ENCODE measurements at regions not wholly inside any gene's neighbourhood (a gene's known extent, or its start where the extent isn't known, plus 50 kb on each side); places are given as distances from the start of the nearest gene placed in this dataset.

- peaks cover 28% of the 10 kb centered on the region for H3K9me3 Mint-ChIP-seq
- H3K36me3 Mint-ChIP-seq (ENCODE audit: low read depth): no peaks in the 10 kb centered on the region; the same call in 1 of the 2 replicates
- TF ChIP-seq, protein P1, sequence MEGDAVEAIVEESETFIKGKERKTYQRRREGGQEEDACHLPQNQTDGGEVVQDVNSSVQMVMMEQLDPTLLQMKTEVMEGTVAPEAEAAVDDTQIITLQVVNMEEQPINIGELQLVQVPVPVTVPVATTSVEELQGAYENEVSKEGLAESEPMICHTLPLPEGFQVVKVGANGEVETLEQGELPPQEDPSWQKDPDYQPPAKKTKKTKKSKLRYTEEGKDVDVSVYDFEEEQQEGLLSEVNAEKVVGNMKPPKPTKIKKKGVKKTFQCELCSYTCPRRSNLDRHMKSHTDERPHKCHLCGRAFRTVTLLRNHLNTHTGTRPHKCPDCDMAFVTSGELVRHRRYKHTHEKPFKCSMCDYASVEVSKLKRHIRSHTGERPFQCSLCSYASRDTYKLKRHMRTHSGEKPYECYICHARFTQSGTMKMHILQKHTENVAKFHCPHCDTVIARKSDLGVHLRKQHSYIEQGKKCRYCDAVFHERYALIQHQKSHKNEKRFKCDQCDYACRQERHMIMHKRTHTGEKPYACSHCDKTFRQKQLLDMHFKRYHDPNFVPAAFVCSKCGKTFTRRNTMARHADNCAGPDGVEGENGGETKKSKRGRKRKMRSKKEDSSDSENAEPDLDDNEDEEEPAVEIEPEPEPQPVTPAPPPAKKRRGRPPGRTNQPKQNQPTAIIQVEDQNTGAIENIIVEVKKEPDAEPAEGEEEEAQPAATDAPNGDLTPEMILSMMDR (IDR thresholded peaks at IDR 0.05): no peak
- H3K27ac Mint-ChIP-seq: no peak overlapping the region
- H3K27me3 Mint-ChIP-seq (ENCODE audit: insufficient read depth): no peaks in the 10 kb centered on the region
- H3K4me3 Mint-ChIP-seq: no peak overlapping the region
- no peaks in the 10 kb centered on the region for H3K4me1 Mint-ChIP-seq (ENCODE audit: low read depth)
- DNase-seq: no peak
These were observed 683.2 kb upstream of the BRINP3 start for GRCh38 chr1:191160837-191161236.

DNA sequence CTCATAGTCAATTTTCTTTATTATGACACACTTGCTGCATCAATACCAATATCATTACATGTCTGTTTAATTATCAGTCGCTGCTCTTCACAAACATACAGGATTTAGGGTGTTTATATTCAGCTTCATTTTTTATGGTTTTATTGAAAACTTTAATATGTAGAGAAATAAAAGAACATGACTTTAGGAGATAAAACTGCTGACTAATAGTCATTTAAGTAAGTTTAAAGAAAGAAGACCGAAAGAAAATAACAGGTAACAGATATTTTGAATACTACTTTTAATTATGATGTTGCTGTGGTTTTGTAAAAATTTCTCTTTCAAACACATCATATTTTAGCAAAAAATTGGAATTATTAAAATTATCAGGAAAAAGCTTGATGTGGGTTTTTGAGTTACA, 685.1 kb upstream of the BRINP3 start:
- DNase-seq: no peak
- no peaks in the 10 kb centered on the region; the same call in 1 of the 2 replicates for H3K36me3 Mint-ChIP-seq (ENCODE audit: low read depth)
- TF ChIP-seq, protein P1 (IDR thresholded peaks at IDR 0.05): no peak
- H3K27me3 Mint-ChIP-seq (ENCODE audit: insufficient read depth): no peaks in the 10 kb centered on the region
- H3K4me3 Mint-ChIP-seq: no peak overlapping the region
- peaks cover 18% of the 10 kb centered on the region for H3K9me3 Mint-ChIP-seq
- H3K4me1 Mint-ChIP-seq (ENCODE audit: low read depth): no peaks in the 10 kb centered on the region
- H3K27ac Mint-ChIP-seq: no peak overlapping the region

DNA sequence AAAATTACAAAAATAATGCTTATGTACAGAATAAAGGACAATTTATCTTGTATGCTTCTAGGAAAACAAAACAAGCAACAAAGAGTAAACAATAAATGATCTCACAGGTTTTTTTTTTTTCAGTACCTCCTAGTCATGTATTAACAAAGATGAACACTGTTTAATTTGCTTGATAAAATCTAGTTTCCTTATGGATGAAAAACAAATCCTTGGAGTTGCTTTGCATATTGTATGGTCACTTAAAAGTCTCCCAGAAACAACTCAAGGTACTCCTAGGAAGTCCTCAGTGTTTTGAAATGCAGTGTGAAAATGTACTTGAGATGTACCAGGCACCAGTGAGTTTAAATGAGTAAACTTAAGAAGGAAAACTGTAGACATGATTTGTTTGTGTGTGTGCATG, 686.0 kb upstream of the BRINP3 start:
- Mint-ChIP-seq H3K9me3 (peaks cover 12% of the 10 kb centered on the region), H3K27me3 (ENCODE audit: insufficient read depth) (no peaks in the 10 kb centered on the region), H3K4me3 (no peak overlapping the region), H3K27ac (no peak overlapping the region), H3K4me1 (ENCODE audit: low read depth) (no peaks in the 10 kb centered on the region), H3K36me3 (ENCODE audit: low read depth) (no peaks in the 10 kb centered on the region; the same call in 1 of the 2 replicates)
- no peak for DNase-seq
- TF ChIP-seq, protein P1 (IDR thresholded peaks at IDR 0.05): no peak

- no peak for DNase-seq
- H3K9me3 Mint-ChIP-seq: peaks cover 17% of the 10 kb centered on the region
- H3K4me3 Mint-ChIP-seq: no peak overlapping the region
- H3K27ac Mint-ChIP-seq: no peak overlapping the region
- no peaks in the 10 kb centered on the region for H3K4me1 Mint-ChIP-seq (ENCODE audit: low read depth)
- no peaks in the 10 kb centered on the region for H3K36me3 Mint-ChIP-seq (ENCODE audit: low read depth)
- no peaks in the 10 kb centered on the region for H3K27me3 Mint-ChIP-seq (ENCODE audit: insufficient read depth)
- TF ChIP-seq, protein P1 (IDR thresholded peaks at IDR 0.05): no peak
These were observed 696.6 kb upstream of the BRINP3 start for GRCh38 chr1:191174298-191174697.

DNA sequence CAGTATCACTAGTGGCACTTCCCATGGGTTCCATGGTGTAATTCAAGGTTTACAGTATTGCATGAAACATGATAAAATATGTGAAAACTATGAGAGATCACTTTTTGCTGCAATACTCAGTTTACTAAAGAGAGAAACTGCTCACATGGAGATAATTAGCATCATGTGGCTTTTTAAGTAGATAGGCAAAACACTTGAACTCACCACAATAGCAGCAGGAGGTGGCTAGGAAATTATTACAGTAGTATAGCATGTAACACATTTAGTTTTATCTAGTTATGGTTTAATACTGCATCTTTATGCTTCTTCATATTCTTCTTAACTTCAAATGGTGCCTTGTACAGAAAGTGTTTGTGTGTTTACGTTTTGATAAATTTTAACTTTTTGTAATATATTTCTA, 698.5 kb upstream of the BRINP3 start:
- H3K27me3 Mint-ChIP-seq (ENCODE audit: insufficient read depth): no peaks in the 10 kb centered on the region
- TF ChIP-seq, protein P1 (IDR thresholded peaks at IDR 0.05): no peak
- no peaks in the 10 kb centered on the region for H3K36me3 Mint-ChIP-seq (ENCODE audit: low read depth)
- no peak overlapping the region for H3K4me3 Mint-ChIP-seq
- no peaks in the 10 kb centered on the region for H3K4me1 Mint-ChIP-seq (ENCODE audit: low read depth)
- no peak for DNase-seq
- peaks cover 17% of the 10 kb centered on the region for H3K9me3 Mint-ChIP-seq
- H3K27ac Mint-ChIP-seq: no peak overlapping the region
